Duodenal mucosa (tissue), 2 donors: ENCODE measurements at regions not wholly inside any gene's neighbourhood (a gene's known extent, or its start where the extent isn't known, plus 50 kb on each side); places are given as distances from the start of the nearest gene placed in this dataset.

Experiments
- H3K27ac ChIP-seq: one replicate; pipeline ENCODE4 v1.7.0; 2013; ENCODE audit warnings: low read depth, low read length
- H3K27me3 ChIP-seq, 2 donors: one replicate each; pipeline ENCODE4 v1.7.0; 2013; ENCODE audit warnings: low read length in 2 of 2, control low read depth in 1 of 2; ENCODE audit not compliant: insufficient read depth in 2 of 2, control insufficient read depth in 1 of 2
- H3K36me3 ChIP-seq, 2 donors: one replicate each; pipeline ENCODE4 v1.7.0; 2013; ENCODE audit warnings: low read length in 2 of 2, control low read depth in 1 of 2; ENCODE audit not compliant: insufficient read depth in 2 of 2, control insufficient read depth in 1 of 2
- H3K4me1 ChIP-seq, 2 donors: one replicate each; pipeline ENCODE4 v1.7.0; 2013; ENCODE audit warnings: low read length in 2 of 2, control low read depth in 1 of 2; ENCODE audit not compliant: insufficient read depth in 2 of 2, control insufficient read depth in 1 of 2
- H3K4me3 ChIP-seq, 2 donors: one replicate each; pipeline ENCODE4 v1.7.0; 2013; ENCODE audit warnings: low read length in 2 of 2, low read depth in 1 of 2
- H3K9ac ChIP-seq, 2 donors: one replicate each; pipeline ENCODE4 v1.7.0; 2013; ENCODE audit warnings: low read length in 2 of 2, low read depth in 1 of 2
- H3K9me3 ChIP-seq, 2 donors: one replicate each; pipeline ENCODE4 v1.7.0; 2013; ENCODE audit warnings: low read length in 2 of 2, control low read depth in 1 of 2; ENCODE audit not compliant: control insufficient read depth in 1 of 2

DNA sequence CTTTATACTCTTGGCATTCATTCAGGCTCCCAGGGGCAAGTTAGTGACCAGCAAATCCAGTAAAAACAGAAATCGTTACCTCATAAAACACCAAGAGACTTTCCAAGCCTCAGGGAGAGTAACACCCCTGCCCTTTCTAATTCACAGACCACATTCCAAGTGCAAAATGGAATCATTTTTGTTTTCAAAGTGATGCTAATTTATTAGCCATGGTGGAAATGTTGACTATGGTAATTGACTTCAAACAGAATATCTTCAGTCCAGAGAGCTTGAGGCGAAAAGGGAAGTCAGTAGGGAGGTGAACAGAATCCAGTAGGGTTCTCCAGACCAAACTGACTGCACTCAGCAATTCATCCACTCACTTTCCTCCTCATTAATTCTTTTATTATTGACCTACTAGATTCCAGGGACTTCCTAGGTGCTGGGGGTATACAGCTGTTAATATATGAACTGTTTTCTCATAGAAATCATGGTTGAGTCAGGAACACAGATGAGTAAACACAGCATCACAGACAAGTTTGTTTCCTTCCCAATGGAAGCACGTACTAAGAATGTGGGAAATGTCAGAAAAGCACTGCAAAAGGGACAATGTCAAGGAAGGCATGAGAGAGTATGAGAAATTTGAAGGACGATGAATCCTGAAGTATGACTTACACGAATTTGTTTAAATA, 388.5 kb upstream of the C1orf87 start:
- no peaks in the 10 kb centered on the region for H3K4me1 ChIP-seq
- H3K9me3 ChIP-seq = no peaks in the 10 kb centered on the region
- H3K27me3 ChIP-seq = no peaks in the 10 kb centered on the region
- no peak overlapping the region for H3K9ac ChIP-seq
- no peaks in the 10 kb centered on the region for H3K36me3 ChIP-seq
- H3K4me3 ChIP-seq = no peak overlapping the region
- H3K27ac ChIP-seq = no peak overlapping the region

DNA sequence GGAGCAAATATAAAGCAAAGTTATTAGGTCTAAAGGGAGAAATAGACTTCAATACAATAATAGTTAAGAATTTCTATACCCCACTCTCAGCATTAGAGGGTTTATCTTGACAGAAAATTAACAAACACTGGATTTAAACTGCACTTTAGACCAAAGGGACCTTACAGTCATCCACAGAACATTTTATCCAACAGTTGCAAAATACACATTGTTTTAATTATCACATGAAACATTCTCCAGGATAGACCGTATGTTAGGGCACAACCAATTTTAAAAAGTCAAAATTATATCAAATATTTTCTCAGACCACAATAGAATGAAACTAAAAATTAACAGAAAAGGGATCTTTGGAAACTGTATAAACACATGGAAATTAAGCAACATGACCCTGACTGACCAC, 384.5 kb upstream of the C1orf87 start:
- Histone ChIP-seq H3K27me3 (no peaks in the 10 kb centered on the region), H3K9ac (no peak overlapping the region), H3K36me3 (no peaks in the 10 kb centered on the region), H3K4me3 (no peak overlapping the region), H3K27ac (no peak overlapping the region), H3K4me1 (no peaks in the 10 kb centered on the region), H3K9me3 (peaks cover 0 to 5% of the 10 kb centered on the region in 2 donors)

DNA sequence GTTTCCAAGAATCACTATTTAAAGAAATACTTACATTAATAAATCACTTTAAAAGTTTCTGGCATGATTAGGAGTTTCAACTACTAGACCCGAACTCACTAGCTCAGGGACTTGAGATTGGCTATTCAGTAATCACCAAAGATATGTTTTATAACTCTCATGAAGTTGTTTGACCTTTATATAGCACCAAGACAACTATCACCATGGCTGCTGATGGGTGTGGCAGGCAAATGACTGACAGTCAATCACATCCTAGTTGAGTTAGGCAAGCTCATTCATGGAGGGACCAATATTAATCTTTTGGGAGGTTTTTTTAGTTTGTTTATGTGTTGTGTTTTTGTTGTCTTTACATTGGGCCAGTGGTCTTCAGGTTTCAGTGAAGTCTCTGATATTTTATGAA, 376.3 kb upstream of the C1orf87 start:
- no peaks in the 10 kb centered on the region for H3K36me3 ChIP-seq
- no peak overlapping the region for H3K27ac ChIP-seq
- H3K9ac ChIP-seq = no peak overlapping the region
- no peak overlapping the region for H3K4me3 ChIP-seq
- H3K27me3 ChIP-seq = no peaks in the 10 kb centered on the region
- no peaks in the 10 kb centered on the region for H3K9me3 ChIP-seq
- no peaks in the 10 kb centered on the region for H3K4me1 ChIP-seq

GRCh38 chr1:60448850-60449249, 375.3 kb upstream of the C1orf87 start:
- no peaks in the 10 kb centered on the region for H3K9me3 ChIP-seq
- no peak overlapping the region for H3K9ac ChIP-seq
- H3K4me1 ChIP-seq = no peaks in the 10 kb centered on the region
- no peak overlapping the region for H3K27ac ChIP-seq
- H3K4me3 ChIP-seq = no peak overlapping the region
- no peaks in the 10 kb centered on the region for H3K36me3 ChIP-seq
- H3K27me3 ChIP-seq = no peaks in the 10 kb centered on the region

GRCh38 chr1:60444680-60445079, 371.1 kb upstream of the C1orf87 start:
- Histone ChIP-seq H3K36me3 (no peaks in the 10 kb centered on the region), H3K4me1 (no peaks in the 10 kb centered on the region), H3K27ac (no peak overlapping the region), H3K9ac (no peak overlapping the region), H3K27me3 (no peaks in the 10 kb centered on the region), H3K4me3 (no peak overlapping the region), H3K9me3 (no peaks in the 10 kb centered on the region)

DNA sequence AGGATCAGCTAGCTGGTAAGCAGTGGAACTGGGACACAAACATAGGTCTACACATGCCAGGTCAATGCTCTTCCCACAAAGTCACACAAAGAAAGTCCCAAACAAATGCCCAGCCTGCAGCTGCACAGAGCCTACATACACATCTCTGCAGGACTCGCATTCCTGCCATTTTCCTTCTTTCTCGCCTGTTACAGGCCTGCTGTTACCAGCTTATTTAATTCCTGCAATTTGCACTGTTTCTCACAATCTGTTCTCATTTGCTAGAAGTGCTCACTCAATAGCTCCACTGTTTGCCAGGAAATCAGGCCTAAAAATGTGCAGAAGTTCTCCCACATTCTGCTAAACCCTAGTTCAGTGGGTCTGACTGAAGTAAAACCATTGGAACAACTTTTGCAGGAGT, 362.6 kb upstream of the C1orf87 start:
- no peak overlapping the region for H3K9ac ChIP-seq
- no peak overlapping the region for H3K4me3 ChIP-seq
- no peaks in the 10 kb centered on the region for H3K9me3 ChIP-seq
- no peak overlapping the region for H3K27ac ChIP-seq
- H3K27me3 ChIP-seq = no peaks in the 10 kb centered on the region
- H3K4me1 ChIP-seq = no peaks in the 10 kb centered on the region
- no peaks in the 10 kb centered on the region for H3K36me3 ChIP-seq

GRCh38 chr1:60431593-60431992, 358.0 kb upstream of the C1orf87 start:
- no peaks in the 10 kb centered on the region for H3K9me3 ChIP-seq
- H3K27ac ChIP-seq = no peak overlapping the region
- H3K36me3 ChIP-seq = no peaks in the 10 kb centered on the region
- no peaks in the 10 kb centered on the region for H3K27me3 ChIP-seq
- no peak overlapping the region for H3K4me3 ChIP-seq
- H3K4me1 ChIP-seq = no peaks in the 10 kb centered on the region
- no peak overlapping the region for H3K9ac ChIP-seq

- Histone ChIP-seq H3K9me3 (no peaks in the 10 kb centered on the region), H3K36me3 (no peaks in the 10 kb centered on the region), H3K9ac (no peak overlapping the region), H3K27ac (no peak overlapping the region), H3K4me1 (no peaks in the 10 kb centered on the region), H3K4me3 (no peak overlapping the region), H3K27me3 (no peaks in the 10 kb centered on the region)
These were observed 356.8 kb upstream of the C1orf87 start for GRCh38 chr1:60430375-60430774.

- no peaks in the 10 kb centered on the region for H3K36me3 ChIP-seq
- H3K4me1 ChIP-seq = no peaks in the 10 kb centered on the region
- H3K27me3 ChIP-seq = no peaks in the 10 kb centered on the region
- no peaks in the 10 kb centered on the region for H3K9me3 ChIP-seq
- H3K9ac ChIP-seq = no peak overlapping the region
- H3K27ac ChIP-seq = no peak overlapping the region
- H3K4me3 ChIP-seq = no peak overlapping the region
These were observed 354.6 kb upstream of the C1orf87 start for GRCh38 chr1:60428127-60428526.

- Histone ChIP-seq H3K27ac (no peak overlapping the region), H3K4me1 (no peaks in the 10 kb centered on the region), H3K4me3 (no peak overlapping the region), H3K27me3 (no peaks in the 10 kb centered on the region), H3K36me3 (no peaks in the 10 kb centered on the region), H3K9ac (no peak overlapping the region), H3K9me3 (no peaks in the 10 kb centered on the region)
These were observed 354.1 kb upstream of the C1orf87 start for GRCh38 chr1:60427701-60428100.

DNA sequence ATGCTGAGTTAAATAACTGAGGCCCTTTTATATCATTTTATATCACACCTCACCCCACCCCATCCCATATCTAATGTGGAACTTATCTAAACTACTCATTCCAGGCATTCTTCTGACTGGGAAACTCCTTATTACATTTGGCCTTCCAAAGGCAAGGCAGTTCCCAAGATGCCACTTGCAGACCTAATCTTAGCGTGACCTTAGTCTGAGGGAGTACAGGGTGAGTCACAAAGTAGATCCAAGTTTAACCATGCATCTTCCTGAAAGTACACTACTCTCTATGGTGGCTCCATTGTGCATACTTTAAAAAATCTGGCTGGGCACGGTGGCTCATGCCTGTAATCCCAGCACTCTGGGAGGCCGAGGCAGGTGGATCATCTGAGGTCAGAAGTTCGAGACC, 353.6 kb upstream of the C1orf87 start:
- Histone ChIP-seq H3K9ac (no peak overlapping the region), H3K4me1 (no peaks in the 10 kb centered on the region), H3K27me3 (no peaks in the 10 kb centered on the region), H3K36me3 (no peaks in the 10 kb centered on the region), H3K27ac (no peak overlapping the region), H3K4me3 (no peak overlapping the region), H3K9me3 (no peaks in the 10 kb centered on the region)
